ENCODE measurements at regions not wholly inside any gene's neighbourhood (a gene's known extent, or its start where the extent isn't known, plus 50 kb on each side); places are given as distances from the start of the nearest gene placed in this dataset.

- no peak for DNase-seq
Measured at GRCh38 chr7:156082048-156083040, 270.1 kb upstream of the SHH start.

GRCh38 chr7:156080596-156080995 is 268.3 kb upstream of the SHH start:
- DNase-seq = no peak

- no peak for DNase-seq
Measured at GRCh38 chr7:156080046-156080445, 267.8 kb upstream of the SHH start.

GRCh38 chr7:156079156-156079555 is 266.9 kb upstream of the SHH start:
- no peak for DNase-seq

GRCh38 chr7:156074982-156075615 is 262.8 kb upstream of the SHH start:
- DNase-seq = no peak

- no peak for DNase-seq
Measured at GRCh38 chr7:156074084-156074483, 261.8 kb upstream of the SHH start.

- no peak for DNase-seq
Measured at GRCh38 chr7:156073366-156074052, 261.2 kb upstream of the SHH start.

GRCh38 chr7:156071612-156072011 is 259.3 kb upstream of the SHH start:
- no peak for DNase-seq

- no peak for DNase-seq
Measured at GRCh38 chr7:156069891-156070290, 257.6 kb upstream of the SHH start.

- no peak for DNase-seq
Measured at GRCh38 chr7:156067156-156067555, 254.9 kb upstream of the SHH start.

GRCh38 chr7:156065400-156065799 is 253.1 kb upstream of the SHH start:
- no peak for DNase-seq

GRCh38 chr7:156064971-156065386 is 252.7 kb upstream of the SHH start:
- DNase-seq = no peak

- DNase-seq = no peak
Measured at GRCh38 chr7:156063241-156063810, 251.1 kb upstream of the SHH start.

- no peak for DNase-seq
Measured at GRCh38 chr7:156062286-156062685, 250.0 kb upstream of the SHH start.

GRCh38 chr7:156061689-156062255 is 249.5 kb upstream of the SHH start:
- DNase-seq = no peak

GRCh38 chr7:156060925-156061324 is 248.7 kb upstream of the SHH start:
- DNase-seq = no peak

- DNase-seq = no peak
Measured at GRCh38 chr7:156059369-156059768, 247.1 kb upstream of the SHH start.

GRCh38 chr7:156058248-156058647 is 246.0 kb upstream of the SHH start:
- no peak for DNase-seq

GRCh38 chr7:156056534-156056933 is 244.3 kb upstream of the SHH start:
- no peak for DNase-seq

- DNase-seq = no peak
Measured at GRCh38 chr7:156055206-156055822, 243.1 kb upstream of the SHH start.

GRCh38 chr7:156051884-156052283 is 239.6 kb upstream of the SHH start:
- no peak for DNase-seq

Measured in KG1 (cell line).